GM21390 (cell line): ENCODE measurements at regions not wholly inside any gene's neighbourhood (a gene's known extent, or its start where the extent isn't known, plus 50 kb on each side); places are given as distances from the start of the nearest gene placed in this dataset.
"Not testable (repeated sequence)": the region's sequence is repeated elsewhere in the genome, so short reads cannot be mapped to it uniquely, and the experiment has no call there.

Experiments used
- ATAC-seq: cut with Tn5 transposase; IDR thresholded peaks from one replicate; pipeline ENCODE4 v1.9.1; 2021; ENCODE audit not compliant: unreplicated experiment

DNA sequence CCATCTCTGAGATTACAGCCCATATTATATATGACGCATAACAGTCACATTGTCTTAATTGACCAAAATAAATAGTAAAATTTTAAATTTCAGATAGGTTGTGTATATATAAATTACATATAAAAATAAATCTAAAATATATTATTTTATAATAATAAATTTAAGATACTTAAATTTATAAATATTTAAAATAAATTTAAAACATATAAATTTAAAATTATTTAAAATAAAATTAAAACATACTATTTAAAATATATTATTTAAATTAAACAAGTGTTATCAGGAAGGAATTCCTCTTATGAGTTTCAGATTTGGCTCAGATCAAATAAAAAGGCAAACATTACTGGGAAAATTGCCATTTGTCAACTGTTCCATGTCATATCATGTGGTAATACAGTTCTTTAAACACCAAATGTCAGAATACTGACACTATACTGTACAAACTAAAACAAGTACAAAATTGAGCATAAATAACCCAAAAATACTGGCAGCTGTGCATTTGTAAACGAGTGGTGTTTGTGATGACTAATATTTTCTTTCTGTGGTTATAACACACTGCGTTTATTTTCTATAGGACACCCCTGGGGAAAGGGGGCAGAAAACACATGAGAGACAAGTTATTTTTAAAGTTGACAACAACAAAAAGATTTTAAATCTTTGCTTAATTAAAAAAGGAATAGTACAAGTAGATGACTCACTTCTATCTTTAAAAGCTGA lies 71.3 kb upstream of the DGKB start:
- ATAC-seq, result peak; percentile 45

DNA sequence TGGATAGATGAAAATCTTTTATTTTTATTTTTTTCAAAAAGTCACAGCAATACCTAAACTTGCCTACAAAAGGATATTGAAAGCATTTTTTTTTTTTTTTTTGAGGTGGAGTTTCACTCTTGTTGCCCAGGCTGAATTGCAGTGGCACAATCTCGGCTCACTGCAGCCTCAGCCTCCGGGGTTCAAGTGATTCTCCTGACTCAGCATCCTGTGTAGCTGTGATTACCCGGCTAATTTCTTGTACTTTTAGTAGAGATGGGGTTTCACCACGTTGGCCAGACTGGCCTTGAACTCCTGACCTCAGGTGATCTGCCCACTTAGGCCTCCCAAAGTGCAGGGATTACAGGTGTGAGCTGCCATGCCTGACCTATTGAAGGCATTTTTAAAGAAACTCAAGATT lies 69.1 kb upstream of the DGKB start:
- not testable (repeated sequence) for ATAC-seq

DNA sequence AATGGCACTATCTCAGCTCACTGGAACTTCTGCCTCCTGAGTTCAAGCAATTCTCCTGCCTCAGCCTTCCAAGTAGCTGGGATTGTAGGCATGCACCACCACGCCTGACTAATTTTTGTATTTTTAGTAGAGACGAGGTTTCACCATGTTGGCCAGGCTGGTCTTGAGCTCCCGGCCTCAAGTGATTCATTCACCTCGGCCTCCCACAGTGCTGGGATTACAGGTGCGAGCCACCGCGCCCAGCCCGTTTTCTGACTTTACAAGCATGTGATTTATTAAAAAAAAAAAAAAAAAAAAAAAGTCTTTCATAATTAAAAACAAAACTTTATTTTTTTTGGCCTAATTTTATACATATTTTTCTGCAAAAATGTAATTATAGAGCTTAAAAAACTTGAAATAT lies 64.8 kb upstream of the DGKB start:
- ATAC-seq, result not testable (repeated sequence)

DNA sequence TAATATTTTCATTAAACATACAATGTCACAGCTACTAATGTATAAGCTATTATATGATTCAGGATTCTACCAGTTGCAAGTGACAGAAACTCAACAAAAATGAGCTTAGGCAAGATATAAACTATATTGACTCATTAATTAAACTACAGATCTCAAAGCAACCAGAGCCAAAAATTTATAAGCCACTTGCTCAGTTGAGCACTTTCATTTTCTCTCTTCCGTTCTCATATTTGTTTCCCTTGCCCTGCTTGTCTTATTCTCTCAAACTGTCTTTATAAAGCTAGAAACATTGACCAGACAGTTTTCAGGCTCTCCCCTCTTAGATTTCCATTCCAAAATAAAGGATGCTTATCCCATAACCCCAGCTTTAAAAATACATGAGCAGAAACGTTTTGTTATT lies 60.2 kb upstream of the DGKB start:
- ATAC-seq, result no peak

GRCh38 chr7:14960721-14961120 lies 58.2 kb upstream of the DGKB start:
- ATAC-seq, result no peak

- ATAC-seq, result no peak
Observed at GRCh38 chr7:14959339-14959738, 56.8 kb upstream of the DGKB start.

GRCh38 chr7:14954035-14954434 lies 51.5 kb upstream of the DGKB start:
- ATAC-seq, result no peak
